Stimulated activated CD8-positive, alpha-beta memory T cell treated with anti-CD3 and anti-CD28 coated beads, Interleukin-7, amount 100 ng/mL, for 24 hours (primary cell): ENCODE measurements at regions not wholly inside any gene's neighbourhood (a gene's known extent, or its start where the extent isn't known, plus 50 kb on each side); places are given as distances from the start of the nearest gene placed in this dataset.
"Not testable (repeated sequence)": the region's sequence is repeated elsewhere in the genome, so short reads cannot be mapped to it uniquely, and the experiment has no call there.

Source experiments
- DNase-seq: peaks from one replicate; pipeline ENCODE4 v3.0.0-alpha.2; 2020; ENCODE audit warnings: low read depth

- DNase-seq: no peak
These were observed 100.0 kb upstream of the EDEM3 start for GRCh38 chr1:184854496-184855140.

DNA sequence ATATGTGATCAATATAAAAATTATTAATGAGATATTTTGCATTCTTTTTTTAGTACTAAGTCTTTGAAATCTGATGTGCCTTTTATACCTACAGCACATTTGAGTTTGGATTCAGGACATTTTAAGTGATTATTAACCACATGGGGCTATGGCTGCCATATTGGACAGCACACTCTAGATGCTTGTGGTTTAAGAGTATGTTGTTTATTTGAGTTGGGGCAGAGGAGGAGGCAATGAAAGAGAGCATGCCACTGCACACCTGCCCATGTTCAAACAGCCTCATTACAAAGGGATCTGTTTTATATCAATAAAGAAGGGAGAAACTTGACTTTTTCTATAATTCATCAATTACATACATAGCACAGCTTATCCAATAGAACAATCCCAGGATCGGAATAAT lies 99.4 kb upstream of the EDEM3 start:
- DNase-seq: no peak

- DNase-seq: no peak
These were observed 97.4 kb upstream of the EDEM3 start for GRCh38 chr1:184851822-184852746.

- DNase-seq: peak; percentile 38
These were observed 89.3 kb upstream of the EDEM3 start for GRCh38 chr1:184843732-184844495.

GRCh38 chr1:184840596-184840995 lies 85.9 kb upstream of the EDEM3 start:
- no peak for DNase-seq

DNA sequence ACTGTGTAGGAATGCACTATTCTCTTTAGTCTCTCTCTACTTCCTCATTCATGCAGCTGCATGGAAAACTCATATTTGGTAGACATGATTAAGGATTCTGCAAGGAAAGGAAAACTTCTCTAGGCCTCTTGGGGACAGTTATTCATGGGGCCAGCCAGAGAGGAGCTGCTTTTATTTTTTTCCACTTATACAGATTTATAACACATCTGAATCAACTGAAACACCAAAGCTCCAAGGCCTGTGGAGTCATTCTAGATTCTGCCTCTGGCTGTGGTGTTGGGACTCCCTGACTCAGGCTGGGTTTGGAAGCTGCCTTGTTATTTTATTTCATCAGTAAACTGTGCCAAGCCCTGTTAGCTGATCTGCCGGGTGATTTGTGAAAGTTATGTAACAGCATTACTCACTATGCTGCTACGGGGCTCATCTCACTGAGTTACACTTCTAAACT lies 83.9 kb upstream of the EDEM3 start:
- no peak for DNase-seq

- no peak for DNase-seq
These were observed 82.6 kb upstream of the EDEM3 start for GRCh38 chr1:184836934-184837895.

- no peak for DNase-seq
These were observed 81.5 kb upstream of the EDEM3 start for GRCh38 chr1:184836141-184836540.

DNA sequence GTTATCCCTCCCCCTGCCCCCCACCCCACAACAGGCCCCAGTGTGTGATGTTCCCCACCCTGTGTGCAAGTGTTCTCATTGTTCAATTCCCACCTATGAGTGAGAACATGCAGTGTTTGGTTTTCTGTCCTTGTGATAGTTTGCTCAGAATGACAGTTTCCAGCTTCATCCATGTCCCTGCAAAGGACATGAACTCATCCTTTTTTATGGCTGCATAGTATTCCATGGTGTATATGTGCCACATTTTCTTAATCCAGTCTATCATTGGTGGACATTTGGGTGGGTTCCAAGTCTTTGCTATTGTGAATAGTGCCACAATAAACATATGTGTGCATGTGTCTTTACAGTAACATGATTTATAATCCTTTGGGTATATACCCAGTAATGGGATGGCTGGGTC lies 79.3 kb upstream of the EDEM3 start:
- not testable (repeated sequence) for DNase-seq

GRCh38 chr1:184832517-184832916 lies 77.9 kb upstream of the EDEM3 start:
- DNase-seq: no peak

- not testable (repeated sequence) for DNase-seq
These were observed 74.8 kb upstream of the EDEM3 start for GRCh38 chr1:184829496-184829895.

GRCh38 chr1:184828369-184828717 lies 73.7 kb upstream of the EDEM3 start:
- no peak for DNase-seq

GRCh38 chr1:184827600-184828368 lies 73.1 kb upstream of the EDEM3 start:
- DNase-seq: no peak

GRCh38 chr1:184826001-184826400 lies 71.3 kb upstream of the EDEM3 start:
- no peak for DNase-seq

DNA sequence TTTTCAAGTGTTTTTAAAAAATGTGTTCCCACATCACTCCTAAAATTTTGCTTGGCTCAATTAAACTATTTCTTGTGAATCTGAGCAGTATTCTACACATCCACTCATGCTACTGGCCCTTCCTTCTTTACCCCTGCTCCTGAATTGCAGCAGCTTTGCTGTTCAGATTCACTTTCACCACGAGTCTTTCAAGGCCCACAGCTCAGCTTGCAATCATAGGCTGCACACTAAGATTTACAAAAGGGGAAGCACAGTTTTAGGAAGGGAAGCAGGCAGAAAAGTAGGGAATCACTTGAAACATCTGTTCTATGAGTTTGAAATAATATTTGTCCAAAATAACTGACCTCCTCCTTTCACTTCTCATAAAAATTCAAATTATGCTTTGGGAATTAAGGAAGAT lies 70.9 kb upstream of the EDEM3 start:
- no peak for DNase-seq

DNA sequence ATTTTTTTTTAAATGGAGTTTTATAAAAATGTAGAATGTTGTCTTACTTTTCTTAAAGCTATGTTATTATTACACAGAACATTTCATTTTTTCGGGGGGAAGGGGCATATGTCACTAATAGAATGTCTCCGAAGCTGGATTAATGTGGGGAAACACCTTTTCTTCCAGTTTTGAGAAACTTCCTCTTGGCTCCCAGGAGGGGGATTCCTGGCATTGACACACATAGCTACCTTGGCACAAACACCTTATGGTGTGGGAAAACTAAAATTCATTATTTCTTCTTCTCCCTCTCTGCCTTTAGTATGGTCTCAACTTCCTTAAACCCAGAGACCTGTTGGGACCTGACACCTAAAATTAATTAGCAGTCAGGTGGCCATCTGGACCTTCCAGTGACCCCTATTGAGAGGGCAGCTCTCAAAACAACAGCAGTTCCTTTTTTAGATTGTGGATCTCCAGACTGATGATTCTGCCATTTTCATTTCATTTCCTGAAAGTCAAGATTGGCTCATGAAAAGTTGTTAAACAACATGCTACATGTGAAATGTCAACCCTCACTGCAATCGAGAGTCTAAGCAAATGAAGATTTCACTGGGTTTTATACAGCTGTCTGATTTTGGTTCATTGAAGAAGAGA lies 70.1 kb upstream of the EDEM3 start:
- no peak for DNase-seq

DNA sequence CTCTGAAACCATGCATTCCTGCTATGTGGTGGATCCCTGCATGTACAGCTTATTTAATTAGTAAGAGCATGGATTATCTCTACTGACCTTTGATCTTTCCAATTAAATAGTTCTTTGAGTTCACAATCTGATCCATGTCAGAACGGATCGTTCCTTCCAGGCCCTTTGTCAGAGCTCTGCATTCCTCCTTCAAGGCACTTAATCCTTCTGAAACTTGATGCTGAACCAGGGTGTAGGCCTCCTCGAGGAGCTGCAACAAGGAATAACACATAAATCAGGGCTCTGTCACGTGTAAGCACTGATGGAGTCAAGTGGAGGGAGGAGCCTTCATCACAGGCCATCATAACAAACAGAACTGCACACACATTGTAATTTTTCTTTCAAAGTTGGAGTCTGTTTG lies 68.4 kb upstream of the EDEM3 start:
- DNase-seq: no peak

DNA sequence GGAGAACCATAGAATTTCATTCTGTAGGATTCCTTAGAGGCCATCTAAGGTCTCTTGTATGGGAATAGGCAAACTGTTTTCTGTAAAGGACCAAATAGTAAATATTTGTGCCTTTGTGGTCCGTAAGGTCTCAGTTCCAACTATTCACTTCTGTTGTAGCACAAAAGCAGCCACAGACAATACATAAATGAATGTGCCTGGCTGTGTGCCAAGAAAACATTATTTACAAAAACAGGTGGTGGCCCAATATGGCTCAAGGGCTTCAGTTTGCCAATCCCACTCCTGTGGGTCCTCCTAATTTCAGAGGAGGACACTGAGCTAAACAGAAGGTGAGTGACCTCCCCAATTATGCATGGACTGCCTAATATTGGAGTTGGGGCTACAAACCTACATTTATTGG lies 67.6 kb upstream of the EDEM3 start:
- no peak for DNase-seq

GRCh38 chr1:184821658-184822057 lies 67.0 kb upstream of the EDEM3 start:
- DNase-seq: no peak

- DNase-seq: no peak
These were observed 66.3 kb upstream of the EDEM3 start for GRCh38 chr1:184820956-184821355.
